MM.1S (cell line): ENCODE measurements at regions not wholly inside any gene's neighbourhood (a gene's known extent, or its start where the extent isn't known, plus 50 kb on each side); places are given as distances from the start of the nearest gene placed in this dataset.

Experiments used
- EZH2phosphoT487 ChIP-seq: fragments of 300-600 bp; sonication (generic); IDR thresholded peaks from 2 replicates; pipeline ENCODE4 v1.6.1; 2018; ENCODE audit warnings: antibody characterized with exemption, low read length
- TF ChIP-seq, protein P1 (sequence below): fragments of 300-600 bp; sonication (generic); IDR thresholded peaks from 2 replicates; pipeline ENCODE4 v1.5.1; 2016; ENCODE audit warnings: antibody characterized with exemption, low read length, mixed read lengths

DNA sequence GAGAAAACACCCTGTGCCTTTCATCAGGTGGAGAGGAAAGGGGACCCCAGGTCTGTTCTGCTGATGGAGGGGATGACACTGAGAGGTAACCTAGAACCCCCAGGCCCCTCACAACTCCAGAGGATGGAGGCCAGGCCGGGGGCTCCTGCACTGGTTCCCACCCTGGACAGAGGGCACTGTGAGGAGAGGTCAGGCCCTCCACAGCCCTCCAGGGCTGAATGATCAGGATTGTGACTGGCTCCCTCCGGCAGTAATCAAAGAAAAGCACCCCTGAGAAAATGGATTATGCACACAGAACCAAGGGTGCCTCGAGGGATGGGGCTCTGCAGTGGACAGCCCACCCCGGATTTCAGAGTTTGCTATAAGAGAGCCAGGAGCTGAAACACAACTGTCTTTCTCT is 502.8 kb downstream of the TCERG1L start:
- TF ChIP-seq EZH2phosphoT487: no peak
- TF ChIP-seq, protein P1, sequence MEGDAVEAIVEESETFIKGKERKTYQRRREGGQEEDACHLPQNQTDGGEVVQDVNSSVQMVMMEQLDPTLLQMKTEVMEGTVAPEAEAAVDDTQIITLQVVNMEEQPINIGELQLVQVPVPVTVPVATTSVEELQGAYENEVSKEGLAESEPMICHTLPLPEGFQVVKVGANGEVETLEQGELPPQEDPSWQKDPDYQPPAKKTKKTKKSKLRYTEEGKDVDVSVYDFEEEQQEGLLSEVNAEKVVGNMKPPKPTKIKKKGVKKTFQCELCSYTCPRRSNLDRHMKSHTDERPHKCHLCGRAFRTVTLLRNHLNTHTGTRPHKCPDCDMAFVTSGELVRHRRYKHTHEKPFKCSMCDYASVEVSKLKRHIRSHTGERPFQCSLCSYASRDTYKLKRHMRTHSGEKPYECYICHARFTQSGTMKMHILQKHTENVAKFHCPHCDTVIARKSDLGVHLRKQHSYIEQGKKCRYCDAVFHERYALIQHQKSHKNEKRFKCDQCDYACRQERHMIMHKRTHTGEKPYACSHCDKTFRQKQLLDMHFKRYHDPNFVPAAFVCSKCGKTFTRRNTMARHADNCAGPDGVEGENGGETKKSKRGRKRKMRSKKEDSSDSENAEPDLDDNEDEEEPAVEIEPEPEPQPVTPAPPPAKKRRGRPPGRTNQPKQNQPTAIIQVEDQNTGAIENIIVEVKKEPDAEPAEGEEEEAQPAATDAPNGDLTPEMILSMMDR: no peak
